HEK293T (cell line): ENCODE measurements at regions not wholly inside any gene's neighbourhood (a gene's known extent, or its start where the extent isn't known, plus 50 kb on each side); places are given as distances from the start of the nearest gene placed in this dataset.

ENCODE experiments used
- ARNT ChIP-seq: fragments of 450-650 bp; IDR thresholded peaks from 2 replicates; pipeline ENCODE4 v1.6.1; 2017; ENCODE audit warnings: mild to moderate bottlenecking
- BHLHE40 ChIP-seq: fragments of 450-650 bp; IDR thresholded peaks from 2 replicates; pipeline ENCODE4 v1.6.1; 2016; ENCODE audit warnings: mild to moderate bottlenecking, moderate library complexity, borderline replicate concordance
- SP1 ChIP-seq: fragments of 450-650 bp; IDR thresholded peaks from 2 replicates; pipeline ENCODE4 v1.6.1; 2017
- TARDBP ChIP-seq: fragments of 450-650 bp; IDR thresholded peaks from 2 replicates; pipeline ENCODE4 v1.6.1; 2016

GRCh38 chr1:192945390-192946130 lies 113.6 kb downstream of the UCHL5 start:
- TF ChIP-seq ARNT, result no peak
- TF ChIP-seq BHLHE40, result no peak
- no peak for TF ChIP-seq TARDBP
- TF ChIP-seq SP1, result no peak
